IPS DF 19.7 (cell line): ENCODE measurements at regions not wholly inside any gene's neighbourhood (a gene's known extent, or its start where the extent isn't known, plus 50 kb on each side); places are given as distances from the start of the nearest gene placed in this dataset.

Experiments used
- DNase-seq: peaks from one replicate; pipeline ENCODE4 v3.0.0-alpha.2; 2013; ENCODE audit warnings: low read depth, low spot score

DNA sequence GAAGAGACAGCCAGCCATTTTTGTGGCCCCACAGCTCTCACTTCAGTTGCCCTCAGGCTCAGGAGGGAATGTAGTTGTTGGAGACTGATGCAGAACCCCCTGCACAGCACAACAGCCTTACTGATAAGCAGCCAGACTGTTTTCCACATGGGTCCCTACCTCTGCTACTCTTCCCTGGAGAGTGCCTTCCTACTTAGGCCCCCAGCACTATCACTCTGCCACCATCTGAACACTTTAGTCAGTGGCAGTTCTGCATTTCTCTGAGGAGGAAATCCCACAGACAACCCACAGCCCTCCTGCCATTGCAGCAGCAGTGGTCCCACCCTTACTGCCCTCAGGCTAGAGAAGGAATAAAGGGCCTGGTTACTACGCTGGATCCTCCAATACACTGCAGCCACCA, 61.8 kb upstream of the PTPRD start:
- no peak for DNase-seq

DNA sequence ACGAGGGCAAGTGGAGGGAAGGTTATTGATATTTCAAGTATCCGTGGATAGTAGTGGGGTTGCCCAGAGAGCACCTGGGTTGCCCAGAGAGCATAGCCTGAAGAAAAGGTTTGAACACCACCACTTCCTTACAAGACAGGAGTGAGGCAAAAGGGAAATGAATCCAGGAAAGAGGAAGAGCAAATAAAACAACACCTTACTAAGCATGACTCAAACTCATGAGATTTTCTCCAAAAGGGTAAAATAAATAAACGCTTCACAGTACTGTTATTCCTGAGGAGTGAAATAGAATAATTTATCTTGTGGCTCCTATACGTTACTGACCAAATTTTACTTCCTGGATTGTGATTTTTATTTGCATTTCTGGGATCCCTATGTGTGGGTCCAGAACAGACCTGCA, 65.2 kb upstream of the PTPRD start:
- DNase-seq, result no peak

DNA sequence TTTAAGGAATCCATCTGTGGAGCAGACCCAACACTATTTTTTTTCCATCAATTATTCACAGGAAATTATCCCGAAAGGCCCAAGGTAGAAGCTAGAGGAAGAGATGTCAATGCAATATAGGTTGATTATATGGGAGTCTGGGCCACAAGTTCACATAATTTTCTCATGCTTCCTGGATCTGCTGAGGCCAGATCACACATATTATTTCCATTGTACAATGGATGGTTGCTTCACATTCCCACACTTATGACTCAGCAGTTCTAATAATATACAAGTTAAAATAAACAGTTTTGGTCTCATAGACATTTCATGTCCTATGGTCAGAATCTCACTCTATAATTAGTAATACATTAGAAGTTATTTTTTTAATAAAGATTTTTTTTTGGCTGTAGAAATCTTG, 66.0 kb upstream of the PTPRD start:
- no peak for DNase-seq

DNA sequence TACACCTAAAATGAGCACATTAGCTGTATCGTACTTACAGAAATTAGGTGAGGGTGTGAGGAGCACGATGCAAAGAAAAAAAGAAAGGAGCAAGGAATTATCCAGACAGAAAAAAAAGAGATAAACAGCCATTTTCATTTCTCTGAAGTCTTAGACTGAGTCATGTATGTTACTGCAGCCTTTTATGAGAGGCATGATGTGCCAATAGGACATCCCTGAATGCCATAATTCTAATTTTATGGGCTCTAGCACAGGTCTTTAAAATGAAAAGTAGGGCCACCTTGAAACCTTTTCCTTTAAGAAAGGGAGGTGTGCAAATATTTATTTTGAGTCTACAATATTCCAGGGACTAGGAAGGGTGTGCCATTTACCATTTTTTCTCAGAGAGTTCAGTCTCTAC, 74.1 kb upstream of the PTPRD start:
- no peak for DNase-seq

DNA sequence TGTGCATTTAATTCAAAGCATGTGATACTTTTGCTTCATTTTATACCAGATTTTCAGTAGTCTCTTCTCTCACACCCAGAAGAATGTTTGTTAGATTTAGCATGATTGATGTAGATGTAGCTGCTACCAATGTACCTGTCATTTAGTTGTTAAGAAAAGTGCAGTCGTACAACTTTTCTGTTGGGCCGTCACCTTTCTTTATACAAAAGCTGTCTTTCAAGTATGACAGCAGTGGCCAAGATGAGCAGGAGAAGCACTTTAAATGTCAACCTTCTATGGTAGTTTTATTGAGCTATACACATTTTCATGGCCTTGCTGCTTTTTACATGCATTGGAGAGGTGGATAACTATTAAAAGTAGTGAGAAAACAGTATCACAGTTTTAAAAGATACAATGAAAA, 77.7 kb upstream of the PTPRD start:
- no peak for DNase-seq

DNA sequence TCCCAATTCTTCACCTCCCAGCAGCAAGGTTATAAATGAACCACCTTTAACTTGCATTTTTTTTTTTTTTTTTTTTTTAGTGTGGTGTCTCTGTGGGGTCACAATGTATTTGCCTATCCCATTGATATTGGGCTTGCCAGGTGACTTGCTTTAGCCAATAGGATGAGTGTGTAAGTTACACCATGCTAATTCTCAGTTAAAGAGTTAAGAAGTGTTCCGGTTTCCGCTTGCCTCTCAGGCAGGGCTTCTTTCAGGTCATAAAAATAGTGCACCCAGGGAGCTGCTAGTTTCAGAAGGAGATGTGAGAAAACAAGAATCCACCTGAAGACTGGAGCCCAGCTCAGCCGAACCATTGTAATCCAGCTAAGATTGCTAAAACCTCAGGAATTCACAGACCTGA, 84.2 kb upstream of the PTPRD start:
- DNase-seq, result no peak

DNA sequence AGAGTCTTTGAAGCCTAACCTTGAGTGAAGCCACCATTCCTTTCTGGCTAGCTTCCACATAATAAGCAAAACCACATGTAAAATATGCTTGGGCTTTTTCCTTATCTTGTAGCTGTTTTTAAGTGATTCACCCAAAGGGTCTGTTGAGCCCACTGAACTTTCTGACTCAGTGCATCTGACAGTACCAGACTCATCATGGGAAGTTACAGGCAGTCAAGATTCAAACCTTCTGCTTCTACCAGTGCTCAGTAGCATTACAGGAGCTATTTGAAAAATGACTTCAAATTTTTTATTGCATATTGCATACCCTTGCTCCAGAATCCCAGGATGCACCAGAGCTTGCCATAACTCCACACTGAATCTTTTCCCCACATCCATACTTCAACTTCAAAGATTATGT, 87.5 kb upstream of the PTPRD start:
- no peak for DNase-seq

DNA sequence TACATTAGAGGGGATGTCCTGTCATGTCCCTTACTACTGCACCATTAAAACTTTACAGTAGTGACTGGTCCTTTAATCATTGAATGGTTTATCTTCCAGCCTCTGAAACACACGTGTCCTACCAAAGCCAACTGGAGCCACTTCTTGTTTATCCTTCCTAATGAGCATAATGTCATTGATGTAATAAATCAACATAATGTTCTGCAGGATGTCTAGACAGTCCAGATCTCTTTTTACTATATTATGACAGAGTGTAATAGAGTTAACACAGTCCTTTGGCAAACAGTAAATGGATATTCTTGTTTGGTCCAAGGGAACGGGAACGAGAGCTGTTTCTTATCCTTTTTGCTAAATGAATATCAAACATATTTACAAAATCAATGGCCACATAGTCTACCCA, 88.1 kb upstream of the PTPRD start:
- DNase-seq, result no peak

DNA sequence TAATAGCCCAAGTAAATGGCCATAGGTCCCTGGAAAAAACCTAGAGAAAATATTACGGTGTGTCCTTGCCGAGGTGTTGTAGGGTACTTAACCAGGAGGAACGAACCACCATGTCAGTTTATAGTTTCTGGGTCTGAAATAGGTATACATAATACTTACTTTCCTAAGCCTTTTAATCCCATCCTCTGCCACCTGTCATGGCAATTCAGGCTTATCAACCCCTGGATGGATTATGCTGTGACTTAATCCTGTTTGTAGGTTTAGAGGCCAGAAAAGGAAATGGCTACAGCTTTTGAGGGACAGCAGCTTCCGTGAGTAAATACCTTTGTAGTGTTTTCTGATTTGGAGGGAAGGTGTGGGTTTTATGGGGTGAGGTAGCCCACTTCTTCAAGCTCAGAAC, 89.1 kb upstream of the PTPRD start:
- DNase-seq, result no peak

DNA sequence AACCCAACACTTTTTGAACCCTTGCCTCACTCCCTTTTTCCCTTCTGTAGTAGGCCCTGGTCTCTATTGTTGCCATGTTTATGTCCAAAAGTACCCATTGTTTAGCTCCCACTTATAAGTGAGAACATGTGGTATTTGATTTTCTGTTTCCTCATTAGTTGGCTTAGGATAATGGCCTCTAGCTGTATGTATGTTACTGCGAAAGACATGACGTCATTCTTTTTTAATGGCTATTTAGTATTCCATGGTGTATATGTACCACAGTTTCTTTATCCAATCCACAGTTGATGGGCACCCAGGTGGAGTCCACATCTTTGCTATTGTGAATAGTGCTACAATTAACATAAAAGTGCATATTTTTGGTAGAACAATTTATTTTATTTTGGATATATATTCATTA, 90.3 kb upstream of the PTPRD start:
- DNase-seq, result no peak

DNA sequence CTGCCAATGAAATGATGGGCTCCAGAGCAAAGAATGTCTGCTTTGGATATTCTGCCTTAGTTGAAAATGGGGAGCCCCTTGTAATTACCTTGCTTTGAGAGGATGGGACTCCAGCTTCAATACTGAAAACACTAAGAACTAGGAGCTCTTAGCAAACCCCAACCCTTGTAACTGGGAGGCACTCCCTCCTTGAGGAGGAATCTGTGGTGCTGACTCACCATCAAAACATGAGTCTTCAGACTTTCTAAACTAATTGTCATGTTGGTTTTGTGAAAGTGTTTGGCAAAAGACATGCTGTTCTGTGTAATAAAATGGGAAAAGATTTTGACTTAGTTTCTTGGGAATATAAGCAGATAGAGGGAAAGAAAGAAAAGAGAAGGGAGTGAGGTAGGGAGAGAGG, 91.9 kb upstream of the PTPRD start:
- no peak for DNase-seq

DNA sequence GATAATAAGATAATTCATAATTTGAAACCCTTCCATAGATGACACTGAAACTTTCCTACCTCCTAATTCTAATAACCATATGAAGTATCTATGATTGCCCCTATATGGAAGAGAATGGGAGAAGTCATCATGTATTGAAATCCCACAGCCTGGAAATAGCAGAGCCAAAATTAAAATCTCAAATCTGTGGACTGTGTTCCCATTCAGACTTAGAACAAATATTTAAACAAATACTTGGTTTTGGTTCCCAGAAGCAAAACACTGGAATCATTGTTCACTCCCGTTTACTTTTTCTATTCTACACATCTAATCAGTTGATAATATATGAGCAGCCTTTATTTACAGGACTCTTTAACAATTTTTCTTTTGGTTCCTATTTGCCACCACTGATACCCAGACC, 92.6 kb upstream of the PTPRD start:
- no peak for DNase-seq

DNA sequence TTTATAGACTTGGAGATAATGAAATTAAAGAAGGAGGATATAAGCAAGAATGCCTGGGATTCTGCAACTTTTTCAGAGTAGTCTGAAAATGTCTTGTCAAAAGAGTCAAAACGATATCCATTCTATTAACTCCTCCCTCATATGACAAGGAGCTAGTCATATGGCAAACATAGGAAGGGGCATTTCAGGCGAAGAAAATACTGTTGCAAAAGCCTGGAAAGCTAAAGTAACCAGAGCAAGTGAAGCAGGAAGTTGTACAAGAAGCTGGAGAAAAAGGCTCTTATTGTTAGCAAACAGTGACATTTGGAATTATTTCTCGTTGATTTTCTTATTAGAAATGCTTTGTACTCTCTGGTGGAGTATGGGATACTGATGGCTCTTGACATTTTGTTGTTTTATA, 94.0 kb upstream of the PTPRD start:
- DNase-seq, result no peak

DNA sequence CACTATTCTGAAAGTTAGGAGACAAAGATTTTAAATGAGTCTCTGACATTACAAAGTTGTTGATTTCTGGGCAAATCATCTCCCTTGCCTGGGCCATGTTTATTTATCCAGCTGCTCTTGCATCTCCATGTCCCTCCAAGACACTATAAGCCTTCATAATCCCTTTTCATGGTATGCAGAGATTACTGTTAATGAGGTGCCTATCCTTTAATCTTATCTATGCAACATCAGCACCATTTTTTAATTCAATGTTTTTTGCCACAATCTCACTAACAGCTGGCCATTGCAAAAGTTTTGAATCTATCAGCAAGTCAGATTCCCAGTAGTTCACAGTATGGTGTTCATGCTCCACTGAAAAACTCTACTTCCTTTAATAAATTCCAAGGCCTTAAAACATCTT, 108.5 kb upstream of the PTPRD start:
- DNase-seq, result no peak

DNA sequence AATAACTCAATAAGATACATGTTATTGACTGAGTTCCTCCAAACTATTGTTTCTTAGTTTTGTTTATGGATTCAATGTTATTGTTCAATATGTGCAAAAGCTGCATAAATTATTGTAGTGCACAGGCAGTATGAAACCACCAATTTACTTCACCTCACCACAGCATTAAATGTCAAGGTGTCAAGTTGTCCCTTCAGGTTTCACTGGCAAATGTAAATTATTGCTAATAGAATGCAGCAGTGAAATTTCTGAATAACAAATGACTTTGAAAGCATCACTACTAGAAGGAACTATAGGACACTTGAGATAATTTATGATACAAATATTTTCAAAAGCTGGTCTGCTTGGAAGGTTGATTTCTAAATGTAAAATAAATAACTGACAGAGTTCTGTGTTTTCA, 116.4 kb upstream of the PTPRD start:
- DNase-seq, result no peak

DNA sequence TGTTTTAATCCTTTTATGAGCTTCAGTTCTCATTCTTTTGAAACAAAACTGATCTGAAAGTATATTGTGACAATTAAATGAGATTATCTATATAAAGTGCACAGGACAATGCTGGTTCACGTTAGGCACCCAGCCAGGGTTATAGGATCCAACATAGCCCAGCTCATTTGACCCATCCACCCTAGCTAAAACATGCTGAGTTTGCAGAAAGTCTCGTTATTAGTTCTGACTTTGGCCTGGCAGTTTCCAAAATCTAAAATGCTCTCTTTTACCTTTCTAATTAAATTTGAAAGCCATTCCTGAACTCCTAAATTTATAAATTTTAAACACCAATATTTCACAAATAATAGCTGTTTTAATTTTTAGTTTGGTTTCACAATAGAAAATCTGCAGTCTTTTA, 131.9 kb upstream of the PTPRD start:
- DNase-seq, result no peak

DNA sequence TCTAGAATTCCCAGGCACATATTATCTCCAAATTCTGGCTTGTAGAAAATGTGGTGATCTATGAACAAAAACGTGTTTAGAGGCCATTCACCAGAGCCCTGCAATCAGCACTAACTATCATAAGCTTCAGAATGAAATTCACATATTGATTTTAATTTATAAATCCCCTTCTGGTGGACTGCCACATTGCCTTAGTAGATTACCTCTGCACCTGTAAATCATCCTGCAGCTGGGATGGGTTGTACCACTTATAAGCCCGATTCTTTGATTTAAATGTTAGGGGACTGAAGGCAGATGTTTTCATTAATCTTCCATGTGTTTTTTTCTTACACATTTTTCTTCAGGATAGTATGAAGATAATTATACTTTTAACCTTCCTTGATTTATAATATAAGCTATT, 140.7 kb upstream of the PTPRD start:
- DNase-seq, result no peak

DNA sequence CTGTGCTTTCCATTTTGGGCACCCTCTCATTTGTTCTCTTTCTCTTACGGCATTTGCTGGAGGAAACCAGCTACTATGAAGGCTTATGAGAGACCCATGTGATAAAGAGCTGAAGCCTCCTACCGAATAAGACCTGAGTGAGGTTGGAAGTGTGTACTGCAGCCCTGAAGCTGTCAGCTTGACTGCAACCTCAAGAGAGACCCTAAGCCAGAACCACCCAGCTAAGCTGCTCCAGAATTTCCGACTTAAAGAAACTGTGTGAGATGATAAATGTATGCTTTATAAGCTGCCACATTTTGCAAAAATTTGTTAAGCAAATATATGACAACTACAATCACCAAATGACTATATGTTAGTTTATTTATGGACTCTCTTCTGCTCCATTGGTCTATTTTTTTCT, 151.7 kb upstream of the PTPRD start:
- DNase-seq, result no peak

DNA sequence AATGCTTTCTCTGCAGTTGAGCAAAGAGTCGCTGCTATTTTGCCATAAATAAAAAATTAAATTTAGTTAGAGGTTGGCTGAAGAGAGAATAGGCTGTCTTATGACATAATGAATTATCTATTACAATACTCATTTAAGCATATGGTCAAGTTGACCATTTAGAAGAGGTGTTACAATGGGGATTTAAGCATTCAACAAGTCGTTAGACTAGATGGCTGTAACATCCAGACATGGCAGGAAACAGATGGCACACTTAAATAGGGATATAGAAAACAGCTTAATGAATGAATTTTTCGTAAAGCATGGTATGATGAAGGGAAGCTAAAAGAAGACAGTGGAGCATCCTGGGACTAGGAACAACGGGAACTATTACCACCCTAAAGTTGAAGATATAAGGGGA, 160.3 kb upstream of the PTPRD start:
- no peak for DNase-seq

DNA sequence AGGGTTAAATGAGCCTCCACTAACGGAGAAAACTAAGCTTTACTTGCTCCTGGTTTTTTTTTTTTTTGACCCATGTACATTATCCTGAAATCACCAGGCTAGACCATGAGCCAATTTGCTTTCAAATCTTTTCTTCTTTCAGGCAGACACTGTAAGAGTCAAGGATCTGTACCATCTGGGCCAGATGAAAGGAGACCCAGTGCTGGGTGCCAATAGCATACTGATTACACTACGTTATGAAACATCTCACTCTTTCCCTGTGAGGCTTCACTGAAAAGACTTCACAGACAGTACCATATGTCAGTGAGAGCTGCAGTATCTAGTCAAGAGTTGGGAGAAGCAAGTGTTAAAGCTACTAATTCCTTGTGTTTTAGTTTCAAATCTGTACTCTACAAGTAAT, 161.2 kb upstream of the PTPRD start:
- no peak for DNase-seq

DNA sequence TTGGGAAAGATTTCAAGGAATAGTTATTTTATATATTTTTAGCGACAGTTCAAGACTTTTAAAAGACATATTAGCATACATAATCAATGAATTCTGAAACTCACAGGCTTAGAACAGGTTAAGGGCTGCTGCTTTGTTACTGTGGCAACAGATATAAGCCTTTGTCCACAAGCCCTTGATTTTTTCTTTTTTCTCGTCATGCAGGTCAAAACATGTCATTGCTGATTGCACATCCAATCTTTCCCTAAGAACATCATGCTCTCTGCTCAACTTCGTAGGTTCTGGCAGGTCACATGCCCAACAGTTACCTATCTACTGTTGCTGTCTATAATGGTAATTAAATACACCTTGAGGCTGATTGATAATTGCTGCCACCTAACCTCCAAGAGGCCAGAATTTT, 172.5 kb upstream of the PTPRD start:
- DNase-seq, result no peak

DNA sequence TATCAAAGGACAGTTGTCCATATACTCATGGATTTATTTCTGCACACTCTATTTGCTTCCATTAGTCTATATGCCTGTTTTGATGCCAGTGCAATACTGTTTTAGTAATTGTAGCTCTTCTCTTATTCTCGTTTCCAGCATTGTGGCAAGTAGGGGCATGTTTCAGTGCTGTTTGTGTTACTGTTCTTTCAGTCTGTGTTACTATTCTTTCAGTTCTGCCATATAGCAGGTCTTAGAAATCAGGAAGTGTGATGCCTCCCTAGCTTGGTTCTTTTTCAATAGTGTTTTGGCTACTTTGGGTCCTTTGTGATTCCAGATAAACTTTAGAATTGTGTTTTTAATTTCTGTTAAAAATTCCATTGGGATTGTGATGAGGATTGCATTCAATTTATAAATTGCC, 180.5 kb upstream of the PTPRD start:
- DNase-seq, result no peak

DNA sequence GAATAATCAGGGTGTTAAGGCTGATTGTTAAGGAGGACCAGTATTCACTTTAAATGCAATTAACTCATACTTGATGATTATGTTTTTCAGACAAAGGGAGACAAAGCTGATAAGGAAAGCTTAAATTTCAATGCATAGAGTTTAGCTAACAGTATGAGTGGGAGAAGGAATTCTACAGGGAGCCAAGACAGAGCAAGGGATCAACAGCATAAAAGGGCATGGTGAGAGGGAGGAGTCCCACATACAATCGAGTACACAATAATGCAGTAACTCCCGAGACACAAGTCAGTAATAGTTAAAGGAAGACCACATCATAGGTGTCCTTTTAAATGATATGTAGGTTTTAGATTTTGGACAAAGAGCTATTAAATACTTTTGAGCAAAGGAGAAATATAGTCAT, 191.7 kb upstream of the PTPRD start:
- no peak for DNase-seq

DNA sequence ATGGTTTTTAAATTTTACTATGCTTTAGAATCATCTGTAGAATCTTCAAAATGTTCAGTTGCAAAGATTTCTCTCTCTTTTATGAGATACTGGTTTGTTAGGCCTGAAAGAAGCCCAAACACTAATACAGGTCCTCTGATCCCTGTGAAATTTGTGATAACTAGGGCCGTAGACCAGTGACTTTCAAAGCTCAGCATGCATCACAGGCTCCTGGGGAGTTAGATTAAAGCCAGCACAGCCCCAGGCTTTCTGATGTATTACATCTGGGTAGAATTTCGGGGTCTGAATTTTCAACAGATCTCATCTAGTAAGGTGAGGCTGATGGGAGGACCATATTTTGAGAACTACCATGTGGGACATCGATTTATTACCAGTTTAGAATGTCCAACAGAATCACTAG, 194.1 kb upstream of the PTPRD start:
- DNase-seq, result no peak

DNA sequence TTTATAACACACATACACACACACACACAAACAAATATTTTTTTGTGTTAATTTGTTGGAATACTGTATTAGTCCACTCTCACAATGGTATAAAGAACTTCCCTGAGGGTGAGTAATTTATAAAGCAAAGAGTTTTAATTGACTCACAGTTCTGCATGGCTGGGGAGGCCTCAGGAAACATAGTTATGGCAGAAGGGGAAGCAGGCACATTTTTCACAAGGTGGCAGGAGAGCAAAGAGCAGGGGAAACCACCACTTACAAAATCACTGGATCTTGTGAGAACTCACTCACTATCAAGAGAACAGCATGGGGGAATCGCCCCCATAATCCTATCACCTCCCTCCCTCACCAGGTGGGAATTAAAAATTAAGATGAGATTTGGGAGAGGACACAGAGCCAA, 205.4 kb upstream of the PTPRD start:
- no peak for DNase-seq
